DMS114 treated with DMSO at 0.1 percent for 48 hours (cell line): ENCODE measurements at regions not wholly inside any gene's neighbourhood (a gene's known extent, or its start where the extent isn't known, plus 50 kb on each side); places are given as distances from the start of the nearest gene placed in this dataset.
"Not testable (repeated sequence)": the region's sequence is repeated elsewhere in the genome, so short reads cannot be mapped to it uniquely, and the experiment has no call there.

ENCODE experiments used
- DNase-seq: peaks from one replicate; lab custom pipeline; 2025; ENCODE audit not compliant: unreplicated experiment; lab: John Stamatoyannopoulos, UW

DNA sequence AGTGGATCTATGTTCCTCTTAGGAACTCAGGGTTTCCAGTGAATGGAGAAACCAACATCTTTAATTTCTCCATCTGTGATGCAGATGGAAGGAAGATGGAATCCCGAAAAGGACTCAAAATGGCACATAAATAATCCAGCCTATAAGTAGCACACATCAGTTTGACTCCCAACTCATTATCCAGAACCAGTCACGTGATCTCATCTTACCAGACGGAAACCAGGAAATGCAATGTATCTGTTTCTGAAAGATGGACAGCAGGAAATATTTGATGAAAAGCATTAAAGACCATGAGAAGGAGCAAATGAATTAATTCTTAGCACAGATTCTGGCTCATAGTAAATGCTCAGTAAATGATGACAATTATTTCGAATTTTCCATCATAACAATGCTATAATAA, 443.1 kb upstream of the FMR1 start:
- DNase-seq, result no peak

DNA sequence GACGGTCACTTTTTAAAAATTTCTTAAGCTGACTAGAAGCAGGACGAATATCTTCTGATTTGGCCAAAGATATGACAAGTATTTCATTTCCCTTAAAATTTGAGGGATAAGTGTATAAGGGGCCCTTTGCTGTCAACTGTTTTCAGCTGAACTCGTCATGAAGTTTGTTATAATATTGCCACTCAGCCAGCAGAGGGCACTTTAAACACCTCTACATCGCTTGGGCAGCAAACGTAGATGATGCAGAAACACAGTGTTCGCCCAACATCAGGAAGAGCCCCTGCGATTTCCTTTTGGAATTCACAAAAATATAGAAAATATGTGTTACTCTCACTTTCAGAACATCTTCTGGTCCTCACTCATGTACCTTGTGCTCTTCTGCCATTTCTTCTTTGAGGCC, 435.7 kb upstream of the FMR1 start:
- no peak for DNase-seq

DNA sequence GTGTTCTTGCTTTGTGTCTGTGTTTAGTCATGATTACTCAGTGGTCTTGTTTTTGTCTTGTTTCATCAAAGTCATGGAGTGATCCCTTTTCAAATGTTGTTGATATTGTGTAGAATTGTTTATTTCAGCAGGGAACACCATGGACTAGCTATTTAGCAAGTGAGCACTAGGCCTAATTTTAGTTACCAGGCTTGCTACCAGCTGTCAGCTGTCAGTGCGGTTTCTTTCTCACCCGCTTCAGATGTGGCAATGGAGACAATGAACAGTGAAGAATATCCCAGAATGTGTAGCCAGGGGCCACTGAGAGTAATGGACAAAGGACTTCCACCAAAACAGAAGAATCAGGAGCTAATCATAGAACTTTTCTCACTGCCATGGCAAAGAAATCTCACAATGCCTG, 432.8 kb upstream of the FMR1 start:
- DNase-seq, result no peak

DNA sequence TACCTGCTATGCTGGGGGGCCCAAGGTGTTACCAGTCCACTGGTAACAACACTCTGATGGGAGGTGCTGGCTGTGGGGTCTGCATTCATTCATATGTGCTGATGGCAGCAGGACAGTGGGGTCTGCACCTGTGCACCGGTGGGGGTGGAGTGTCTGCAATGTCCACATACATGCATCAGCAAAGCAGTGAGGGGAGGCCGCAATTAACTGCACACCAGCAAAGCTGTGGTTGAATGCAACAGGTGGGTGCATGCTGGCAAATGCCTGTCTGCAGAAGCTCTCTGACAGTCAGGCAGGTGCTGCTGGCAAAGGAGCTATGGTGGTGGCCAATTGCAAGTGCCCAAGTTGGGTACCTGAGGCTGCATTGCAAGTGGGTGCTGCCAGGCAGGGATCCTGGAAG, 426.5 kb upstream of the FMR1 start:
- DNase-seq, result no peak

DNA sequence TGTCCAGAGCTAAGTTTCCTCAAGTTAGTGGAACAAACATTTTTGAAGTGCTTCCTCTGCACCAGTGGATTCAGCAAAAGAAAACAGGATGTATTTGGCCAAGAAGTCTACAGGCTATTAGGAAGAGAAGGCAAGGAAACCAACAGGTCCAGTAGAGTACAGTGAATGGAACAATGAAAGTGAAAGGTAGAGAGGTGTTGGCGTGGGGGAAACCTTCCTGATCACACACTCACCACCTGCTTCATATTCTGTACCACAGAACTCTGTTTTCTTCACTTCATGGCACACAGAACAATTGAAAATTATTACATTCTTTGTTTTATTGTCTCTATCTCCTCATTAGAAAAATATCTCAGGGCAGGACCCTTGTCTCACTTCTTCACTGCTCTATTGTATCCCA, 417.4 kb upstream of the FMR1 start:
- DNase-seq, result no peak

DNA sequence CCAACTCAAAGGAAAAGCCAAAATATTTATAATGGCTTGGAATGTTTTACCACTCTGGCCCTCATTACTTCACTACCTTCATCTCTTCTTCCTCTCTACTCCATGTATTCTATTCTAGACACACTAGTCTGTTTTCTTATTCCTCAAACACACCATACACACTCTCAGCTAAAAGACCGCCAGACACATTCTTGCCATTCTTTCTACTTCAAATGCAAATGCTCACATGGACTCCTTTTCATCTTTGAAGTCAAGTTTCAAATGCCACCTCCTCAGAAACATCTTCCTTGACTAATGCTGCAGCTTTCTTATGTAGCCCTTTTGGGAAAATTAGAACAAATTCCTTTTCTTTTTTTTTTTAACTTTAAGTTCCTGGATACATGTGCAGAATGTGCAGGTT, 412.9 kb upstream of the FMR1 start:
- DNase-seq, result no peak

DNA sequence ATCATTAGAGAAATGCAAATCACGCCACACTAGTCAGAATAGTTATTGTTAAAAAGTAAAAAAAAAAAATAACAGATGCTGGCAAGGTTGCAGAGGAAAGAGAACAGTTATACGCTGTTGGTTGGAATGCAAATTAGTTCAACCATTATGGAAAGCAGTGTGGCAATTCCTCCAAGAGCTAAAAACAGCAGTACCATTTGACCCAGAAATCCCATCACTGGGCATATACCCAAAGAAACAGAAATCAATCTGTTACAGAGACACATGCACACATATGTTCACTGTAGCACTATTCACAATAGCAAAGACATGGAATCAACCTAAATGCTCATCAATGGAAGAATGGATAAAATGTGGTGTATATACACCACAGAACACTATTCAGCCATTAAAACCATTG, 388.7 kb upstream of the FMR1 start:
- no peak for DNase-seq

DNA sequence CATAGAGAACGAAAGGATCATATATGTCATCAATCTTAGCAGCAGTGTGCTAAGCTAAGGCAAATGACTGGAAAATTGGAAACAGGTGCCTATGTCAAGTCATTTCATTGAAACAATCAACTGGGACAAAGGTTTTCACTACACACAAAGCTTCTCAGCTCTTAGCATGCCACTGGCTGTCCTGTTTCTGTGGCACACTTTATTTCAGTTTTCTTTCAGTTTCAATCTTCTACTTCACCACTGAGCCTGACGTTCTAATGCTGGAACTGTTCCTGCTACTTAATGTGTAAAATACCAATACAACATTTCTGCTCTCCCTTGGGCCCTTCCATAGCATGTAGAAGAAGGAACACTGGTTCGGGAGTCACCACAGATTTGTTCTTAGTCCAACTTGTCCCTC, 378.3 kb upstream of the FMR1 start:
- no peak for DNase-seq

DNA sequence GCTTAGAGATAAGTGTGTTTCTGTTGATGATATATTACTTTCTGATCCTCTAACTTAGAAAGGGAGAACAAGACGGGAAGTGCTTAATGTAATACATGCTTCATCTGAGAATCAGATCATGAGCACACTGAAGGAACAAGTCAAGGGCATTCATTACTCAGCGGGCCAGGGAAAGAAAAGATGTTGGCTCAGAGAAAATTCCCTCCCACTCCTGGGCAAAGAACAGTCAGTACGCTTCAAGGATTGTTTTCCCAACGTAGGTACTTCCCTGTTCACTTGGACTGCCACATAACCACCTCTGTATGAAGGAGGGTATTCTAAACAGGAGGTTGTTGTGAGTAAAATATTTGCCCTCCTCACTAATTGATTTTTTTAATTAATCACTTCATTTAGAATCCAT, 374.5 kb upstream of the FMR1 start:
- no peak for DNase-seq

DNA sequence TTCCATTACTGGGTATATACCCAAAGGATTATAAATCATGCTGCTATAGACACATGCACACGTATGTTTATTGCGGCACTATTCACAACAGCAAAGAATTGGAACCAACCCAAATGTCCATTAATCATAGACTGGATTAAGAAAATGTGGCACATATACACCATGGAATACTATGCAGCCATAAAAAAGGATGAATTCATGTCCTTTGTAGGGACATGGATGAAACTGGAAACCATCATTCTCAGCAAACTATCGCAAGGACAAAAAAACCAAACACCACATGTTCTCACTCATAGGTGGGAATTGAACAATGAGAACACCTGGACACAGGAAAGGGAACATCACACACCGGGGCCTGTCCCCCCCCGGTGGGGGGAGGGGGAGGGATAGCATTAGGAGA, 363.7 kb upstream of the FMR1 start:
- DNase-seq, result not testable (repeated sequence)

DNA sequence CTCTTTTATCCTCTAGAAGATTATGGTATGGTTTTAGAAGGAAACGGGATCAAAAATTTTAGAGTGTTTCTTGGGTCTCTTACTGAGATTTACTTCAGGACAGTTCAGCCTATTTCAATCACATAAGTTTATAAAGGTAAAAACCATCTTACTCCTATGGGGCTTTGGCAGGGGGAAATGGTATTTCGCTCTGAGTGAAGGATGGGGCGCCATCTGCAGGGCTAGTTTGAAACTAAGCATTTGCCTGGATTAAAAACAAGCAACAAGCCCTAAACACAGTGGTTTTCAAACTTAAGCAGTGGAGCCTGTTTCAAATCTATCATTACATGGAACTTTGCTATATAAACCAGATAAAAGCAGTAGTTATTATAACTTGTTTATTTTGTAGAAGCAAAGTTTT, 361.5 kb upstream of the FMR1 start:
- no peak for DNase-seq

DNA sequence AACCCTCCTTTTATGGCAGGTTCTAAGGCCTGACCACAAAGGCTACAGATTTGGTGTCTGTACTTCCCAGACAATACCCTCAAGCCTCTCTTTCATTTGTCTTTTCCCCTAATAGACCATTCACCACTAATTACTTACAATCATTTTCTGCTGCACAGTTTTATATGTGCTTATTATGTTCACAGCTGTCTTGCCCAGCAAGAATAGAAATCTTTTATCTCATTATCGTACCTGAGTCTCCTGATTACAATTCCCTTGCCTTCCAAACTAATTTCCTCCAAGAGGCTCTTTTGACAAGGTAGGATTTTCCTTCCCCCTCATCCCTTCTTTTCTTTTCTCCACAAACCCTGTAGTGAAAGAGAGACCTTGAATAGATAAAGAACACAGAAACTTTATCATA, 352.5 kb upstream of the FMR1 start:
- DNase-seq, result no peak

DNA sequence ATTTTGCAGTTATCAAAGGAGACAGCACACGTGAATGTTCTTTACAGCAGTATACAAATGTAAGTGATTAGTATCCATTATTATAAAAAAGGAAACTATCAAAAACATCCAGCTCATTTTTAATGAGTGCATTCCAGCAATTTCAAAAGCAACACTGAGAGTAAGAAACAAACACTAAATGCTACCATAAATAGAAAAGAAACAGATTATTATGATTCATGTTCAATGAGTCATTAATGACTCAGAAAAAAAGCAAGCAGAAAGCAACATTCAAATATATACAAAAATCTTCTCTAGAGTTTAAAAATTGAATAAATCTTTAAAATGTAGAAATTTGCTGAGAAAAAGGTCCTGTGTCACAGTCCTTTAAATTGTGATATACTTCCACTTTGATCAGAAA, 346.5 kb upstream of the FMR1 start:
- no peak for DNase-seq

DNA sequence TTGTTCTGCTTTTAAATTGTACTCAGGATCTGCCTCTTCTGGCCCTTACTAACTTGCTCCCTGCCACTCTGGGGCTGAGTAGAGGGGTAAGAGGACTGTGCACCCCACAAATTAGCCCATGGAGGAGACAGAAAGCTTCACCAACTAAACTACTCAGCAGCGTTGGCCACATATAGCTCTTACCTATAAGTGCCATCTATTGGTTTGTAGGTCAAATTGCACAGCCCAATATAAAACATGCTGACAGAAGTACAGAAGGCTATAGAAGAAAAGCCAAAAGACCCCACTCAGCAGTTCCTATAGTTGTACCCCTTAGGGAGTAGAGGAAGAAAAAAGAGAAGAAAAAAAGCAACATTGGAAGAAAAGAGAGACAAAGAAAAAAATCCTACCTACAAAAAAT, 341.2 kb upstream of the FMR1 start:
- no peak for DNase-seq

DNA sequence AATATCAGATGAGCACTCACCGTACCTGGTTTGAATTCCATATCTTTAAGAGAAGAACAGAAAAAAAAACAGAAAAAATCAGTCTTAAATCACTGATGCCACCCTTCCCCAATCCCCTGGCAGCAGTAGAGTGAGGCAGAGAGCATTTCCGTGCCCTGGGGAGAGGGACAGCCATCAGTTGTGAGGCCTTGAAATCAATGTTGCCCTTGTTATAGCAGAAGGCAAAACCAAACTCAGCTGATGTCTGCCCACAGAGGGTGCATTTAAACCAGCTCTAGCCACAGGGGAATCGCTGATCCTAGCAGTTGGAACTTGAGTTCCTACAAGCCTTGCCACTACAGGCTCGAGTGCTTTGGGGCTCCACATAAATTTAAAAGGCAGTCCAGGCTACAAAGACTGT, 338.5 kb upstream of the FMR1 start:
- no peak for DNase-seq

DNA sequence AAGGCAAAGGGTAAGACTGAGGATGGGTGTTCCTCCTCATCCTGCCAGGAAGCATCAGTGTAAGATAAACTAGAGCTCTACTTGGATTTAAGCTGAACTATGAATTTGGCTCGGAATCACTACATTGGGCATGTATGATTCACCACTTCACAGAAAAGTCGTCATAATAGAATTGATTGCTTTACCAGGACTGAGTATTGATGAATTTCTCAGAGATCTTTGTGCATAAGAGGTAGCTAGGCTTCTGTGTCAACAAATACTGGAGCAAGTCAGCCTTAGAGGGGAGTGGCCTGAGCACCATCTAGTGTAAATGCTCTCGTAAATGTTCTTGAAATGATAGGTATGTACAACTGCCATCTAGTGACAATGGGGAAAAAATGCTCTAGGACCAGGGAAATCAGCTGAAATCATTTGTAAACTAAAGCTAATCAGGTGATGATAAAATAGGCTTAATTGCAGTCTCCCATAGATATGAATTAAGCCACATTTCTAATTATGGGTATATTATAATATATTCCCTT, 309.5 kb upstream of the FMR1 start:
- peak; percentile 0 for DNase-seq

DNA sequence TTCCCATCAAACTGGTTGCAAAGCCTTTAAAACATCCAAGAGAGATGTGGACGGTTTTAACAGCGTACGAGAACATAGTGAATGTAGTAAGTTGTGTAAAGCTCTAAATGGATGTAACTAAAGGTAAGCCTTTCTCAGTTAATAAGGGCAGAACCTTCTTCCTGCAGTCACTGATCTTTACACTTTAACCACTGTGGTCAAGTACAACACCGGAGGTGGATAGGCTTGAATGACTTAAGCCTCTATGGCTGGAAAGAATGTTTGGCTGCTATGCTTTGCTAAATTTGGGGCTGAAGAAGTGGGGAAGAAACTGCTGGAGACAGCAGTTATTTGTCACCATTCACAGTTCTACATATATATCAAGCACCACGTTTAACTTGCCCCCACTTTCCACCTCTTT, 285.1 kb upstream of the FMR1 start:
- DNase-seq, result no peak

DNA sequence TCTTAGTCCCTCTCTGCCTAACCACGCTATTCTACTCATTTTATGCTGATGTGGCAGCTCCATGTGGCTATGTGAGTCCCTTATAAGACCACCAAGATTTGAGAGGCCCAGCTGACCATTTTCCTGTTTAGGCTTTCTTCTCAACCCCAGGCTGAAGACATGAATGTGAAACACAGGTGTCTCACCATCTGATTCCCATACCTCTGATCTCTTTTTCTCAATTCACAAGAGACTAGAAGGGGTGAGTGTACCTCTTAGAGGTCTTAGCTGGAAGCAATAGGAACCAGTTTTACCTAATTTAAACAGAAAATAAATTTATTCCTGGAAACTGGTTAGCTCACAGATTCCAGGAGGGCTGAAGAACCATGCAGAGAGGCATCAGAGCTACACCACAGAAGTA, 276.5 kb upstream of the FMR1 start:
- DNase-seq, result no peak

DNA sequence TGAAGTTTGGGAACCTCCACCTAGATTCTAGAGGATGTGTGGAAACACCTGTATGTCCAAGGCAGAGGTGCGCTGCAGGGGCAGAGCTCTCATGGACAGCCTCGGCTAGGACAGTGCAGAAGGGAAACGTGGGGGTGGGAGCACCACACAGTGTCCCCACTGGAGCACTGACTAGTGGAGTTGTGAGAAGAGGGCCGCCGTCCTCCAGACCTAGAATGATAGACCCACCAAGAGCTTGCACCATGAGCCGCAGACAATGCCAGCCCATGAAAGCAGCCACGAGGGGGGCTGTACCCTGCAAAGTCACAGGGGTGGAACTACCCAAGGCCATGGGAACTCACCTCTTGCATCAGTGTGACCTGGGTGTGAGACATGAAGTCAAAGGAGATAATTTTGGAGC, 274.5 kb upstream of the FMR1 start:
- DNase-seq, result no peak

DNA sequence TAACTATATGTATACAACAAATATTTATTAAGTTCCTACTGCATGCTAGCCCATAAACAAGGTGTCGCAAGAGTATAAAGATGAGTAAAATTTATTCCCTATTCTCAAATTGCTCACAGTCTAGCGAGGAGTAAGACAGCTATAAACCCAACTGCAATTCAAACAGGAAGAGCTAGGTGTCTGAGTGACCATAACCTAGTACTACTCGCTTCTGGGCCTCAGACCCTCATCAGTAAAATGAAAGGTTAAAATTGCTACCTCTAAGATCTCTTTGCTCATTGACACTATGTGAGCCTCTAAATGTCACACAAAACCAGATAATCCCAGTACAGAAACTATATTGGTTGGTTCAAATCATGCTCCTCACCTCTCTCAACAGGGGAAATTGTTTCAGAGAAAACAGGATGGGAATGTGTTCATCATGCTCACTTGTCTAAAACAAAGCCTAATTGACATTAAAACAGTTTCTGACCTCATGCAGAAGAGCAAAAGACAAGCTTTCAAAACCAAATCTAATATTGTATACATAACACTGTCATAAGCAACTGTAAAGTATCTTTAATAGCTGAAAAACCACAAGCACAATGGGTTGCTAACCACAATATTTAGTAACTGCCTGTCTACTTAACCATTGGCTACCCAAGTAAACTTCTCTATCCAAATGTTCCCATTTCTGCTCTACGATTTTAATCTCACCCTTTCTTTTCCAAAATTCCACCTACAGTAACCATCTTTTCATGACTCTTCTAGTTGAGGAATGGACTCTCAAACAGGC, 264.6 kb upstream of the FMR1 start:
- no peak for DNase-seq

DNA sequence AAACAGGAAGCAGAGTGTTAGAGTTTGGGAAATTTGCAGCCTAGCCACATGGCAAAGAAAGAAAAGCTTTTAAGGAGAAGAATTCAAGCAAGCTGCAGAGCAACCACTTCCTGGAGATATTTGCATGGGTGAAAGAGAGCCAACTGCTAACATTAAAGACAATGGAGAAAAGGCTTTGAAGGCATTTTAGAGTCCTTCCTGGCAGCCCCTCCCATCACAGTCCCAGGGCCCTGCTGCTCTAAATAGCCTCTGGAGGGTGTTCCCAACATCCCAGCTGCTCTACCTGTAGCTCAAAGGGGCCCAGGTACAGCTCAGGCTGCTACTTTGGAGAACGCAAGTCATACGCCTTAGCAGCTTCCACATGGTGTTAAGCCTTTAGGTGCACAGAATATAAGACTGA, 235.9 kb upstream of the FMR1 start:
- no peak for DNase-seq

DNA sequence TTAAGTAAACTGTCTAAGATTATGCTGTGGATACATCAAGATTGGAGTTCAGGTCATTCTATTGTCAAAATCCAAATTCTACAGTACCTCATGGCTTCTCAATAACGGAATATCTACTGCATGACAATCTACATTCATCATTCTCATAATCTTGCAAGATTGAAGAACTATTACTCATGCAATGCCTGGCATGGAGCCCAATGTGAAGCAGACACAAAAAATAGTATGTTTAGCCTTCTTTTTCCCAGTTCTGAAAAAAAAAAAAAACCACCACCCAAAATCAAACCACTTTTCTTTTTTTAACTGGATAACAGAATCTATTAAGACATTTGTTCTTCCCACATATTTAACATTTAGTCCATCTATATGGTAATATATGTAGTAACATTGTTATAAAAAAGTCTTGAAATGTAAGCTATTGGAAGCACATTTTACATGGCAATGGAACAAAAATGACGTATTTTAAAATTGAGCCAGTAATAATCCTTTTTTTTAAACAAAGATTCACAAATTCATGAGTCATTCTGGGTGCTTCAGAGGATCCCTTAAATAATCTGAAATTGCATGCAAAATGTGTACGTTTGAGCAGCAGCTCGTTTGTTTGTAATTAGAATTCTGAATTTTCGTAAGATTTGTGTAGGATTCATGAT, 232.2 kb upstream of the FMR1 start:
- no peak for DNase-seq

DNA sequence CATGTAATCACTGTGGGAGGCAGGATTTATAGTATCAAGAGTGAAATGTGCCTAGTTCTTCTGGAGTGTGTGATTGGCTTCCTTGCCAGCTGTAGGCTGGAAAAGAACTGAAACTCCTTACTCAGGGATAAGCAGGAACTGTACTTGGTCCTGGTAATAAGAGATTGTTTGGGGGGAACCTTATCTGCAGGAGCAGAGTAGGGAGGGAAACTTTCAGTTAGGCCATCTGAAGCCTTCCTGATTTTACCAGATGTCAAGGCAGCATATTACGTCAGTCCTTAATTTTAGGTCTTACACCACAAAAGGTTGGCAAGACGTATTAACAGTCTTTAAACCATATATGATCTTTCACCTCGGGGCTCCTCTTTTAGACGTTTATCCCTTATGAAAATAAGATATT, 231.5 kb upstream of the FMR1 start:
- no peak for DNase-seq
